ENCODE measurements at regions not wholly inside any gene's neighbourhood (a gene's known extent, or its start where the extent isn't known, plus 50 kb on each side); places are given as distances from the start of the nearest gene placed in this dataset.

GRCh38 chr11:71067753-71068152 is 184.6 kb downstream of the SHANK2 start:
- TF ChIP-seq, protein P1, sequence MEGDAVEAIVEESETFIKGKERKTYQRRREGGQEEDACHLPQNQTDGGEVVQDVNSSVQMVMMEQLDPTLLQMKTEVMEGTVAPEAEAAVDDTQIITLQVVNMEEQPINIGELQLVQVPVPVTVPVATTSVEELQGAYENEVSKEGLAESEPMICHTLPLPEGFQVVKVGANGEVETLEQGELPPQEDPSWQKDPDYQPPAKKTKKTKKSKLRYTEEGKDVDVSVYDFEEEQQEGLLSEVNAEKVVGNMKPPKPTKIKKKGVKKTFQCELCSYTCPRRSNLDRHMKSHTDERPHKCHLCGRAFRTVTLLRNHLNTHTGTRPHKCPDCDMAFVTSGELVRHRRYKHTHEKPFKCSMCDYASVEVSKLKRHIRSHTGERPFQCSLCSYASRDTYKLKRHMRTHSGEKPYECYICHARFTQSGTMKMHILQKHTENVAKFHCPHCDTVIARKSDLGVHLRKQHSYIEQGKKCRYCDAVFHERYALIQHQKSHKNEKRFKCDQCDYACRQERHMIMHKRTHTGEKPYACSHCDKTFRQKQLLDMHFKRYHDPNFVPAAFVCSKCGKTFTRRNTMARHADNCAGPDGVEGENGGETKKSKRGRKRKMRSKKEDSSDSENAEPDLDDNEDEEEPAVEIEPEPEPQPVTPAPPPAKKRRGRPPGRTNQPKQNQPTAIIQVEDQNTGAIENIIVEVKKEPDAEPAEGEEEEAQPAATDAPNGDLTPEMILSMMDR (IDR thresholded peaks at IDR 0.05; ENCODE audit: low read depth, low read length), result no peak
- TF ChIP-seq EZH2phosphoT487 (IDR thresholded peaks at IDR 0.05; ENCODE audit: low read depth), result no peak

All from OCI-LY3 (cell line).